Spleen (tissue), 11 donors: ENCODE measurements at regions not wholly inside any gene's neighbourhood (a gene's known extent, or its start where the extent isn't known, plus 50 kb on each side); places are given as distances from the start of the nearest gene placed in this dataset.
"Not testable (repeated sequence)": the region's sequence is repeated elsewhere in the genome, so short reads cannot be mapped to it uniquely, and the experiment has no call there.

ENCODE experiments used
- DNase-seq: peaks from one replicate; pipeline ENCODE4 v3.0.0-alpha.2; 2020
- H3K27ac ChIP-seq, 8 donors: fragments of 200-600 bp; sonication (generic) in 7 of 8; 1 replicate in 4 of 8; 2 replicates in 4 of 8; pipeline versions ENCODE4 v1.5.0 to v1.8.0; 2016 to 2021; ENCODE audit warnings: inconsistent platforms in 4 of 8, mild to moderate bottlenecking in 4 of 8, moderate library complexity in 1 of 8
- H3K27me3 ChIP-seq, 7 donors: fragments of 200-600 bp; sonication (generic) in 6 of 7; replicated peaks in 1 of 7; 1 replicate in 4 of 7; 2 replicates in 3 of 7; pipeline versions ENCODE4 v1.5.0 to v1.8.0; 2016 to 2021; ENCODE audit warnings: inconsistent platforms in 3 of 7, mild to moderate bottlenecking in 1 of 7
- H3K36me3 ChIP-seq, 6 donors: fragments of 200-600 bp; sonication (generic) in 5 of 6; 1 replicate in 4 of 6; 2 replicates in 2 of 6; pipeline versions ENCODE4 v1.5.0 to v1.8.0; 2016 to 2021; ENCODE audit warnings: inconsistent platforms in 2 of 6
- H3K4me1 ChIP-seq, 6 donors: fragments of 200-600 bp; sonication (generic) in 5 of 6; 1 replicate in 3 of 6; 2 replicates in 3 of 6; pipeline versions ENCODE4 v1.5.0 to v1.8.0; 2016 to 2021; ENCODE audit warnings: inconsistent platforms in 3 of 6
- H3K4me3 ChIP-seq, 8 donors: fragments of 200-600 bp; sonication (generic) in 7 of 8; 1 replicate in 4 of 8; 2 replicates in 4 of 8; pipeline versions ENCODE4 v1.5.0 to v1.8.0; 2016 to 2021; ENCODE audit warnings: inconsistent platforms in 4 of 8, mild to moderate bottlenecking in 4 of 8, moderate library complexity in 2 of 8
- H3K9me3 ChIP-seq, 8 donors: fragments of 200-600 bp; sonication (generic) in 7 of 8; 1 replicate in 4 of 8; 2 replicates in 4 of 8; pipeline versions ENCODE4 v1.5.0 to v1.8.0; 2016 to 2021; ENCODE audit warnings: inconsistent platforms in 4 of 8
- CTCF ChIP-seq, 11 experiments: fragments of 200-600 bp in 7 of 11; fragments of 450-650 bp in 4 of 11; sonication (generic) in 4 of 11; IDR thresholded peaks in 8 of 11; conservative IDR thresholded peaks in 3 of 11; 1 replicate in 7 of 11; 2 replicates in 4 of 11; pipeline versions ENCODE4 v1.4.0 to v1.8.0; 2016 to 2021; ENCODE audit warnings: antibody characterized with exemption in 11 of 11, inconsistent platforms in 4 of 11, mild to moderate bottlenecking in 1 of 11
- POLR2A ChIP-seq, 3 donors: fragments of 450-650 bp; IDR thresholded peaks; one replicate each; pipeline ENCODE4 v1.5.1; 2017; ENCODE audit warnings: antibody characterized with exemption in 3 of 3, mild to moderate bottlenecking in 1 of 3
- POLR2AphosphoS5 ChIP-seq, 3 donors: sonication (generic); formaldehyde crosslinking; IDR thresholded peaks; one replicate each; pipeline ENCODE4 v1.5.1; 2017; ENCODE audit warnings: antibody characterized with exemption in 3 of 3
- WGBS, 5 donors: extraction: QIAGEN DNeasy Blood & Tissue Kit in 3 of 5; methylation state at CpG; one replicate each; pipeline versions ENCODE4 v1.1.5 to v1.1.7; 2013 to 2018; 5-methylcytosine and 5-hydroxymethylcytosine counted together
- intact Hi-C: fragments of 100-400 bp; cut with DNase I; formaldehyde crosslinking; loops from one replicate; pipeline ENCODE4 v1.15.0; 2023; ENCODE audit warnings: low total_unique reads
- donor health status: healthy with polysubstance abuse.
- donor health status: DM: no; HTN: no; CAD: no; lungs with moderate emphysema.
- donor health status: DM: no; HTN: no; CAD: no.
- donor health status: Bipolar disorder and iron deficiency.
- donor health status: healthy.
- donor health status: DM: no; HTN: no; CAD: no.
- donor health status: DM: yes; HTN: yes; CAD: no.

DNA sequence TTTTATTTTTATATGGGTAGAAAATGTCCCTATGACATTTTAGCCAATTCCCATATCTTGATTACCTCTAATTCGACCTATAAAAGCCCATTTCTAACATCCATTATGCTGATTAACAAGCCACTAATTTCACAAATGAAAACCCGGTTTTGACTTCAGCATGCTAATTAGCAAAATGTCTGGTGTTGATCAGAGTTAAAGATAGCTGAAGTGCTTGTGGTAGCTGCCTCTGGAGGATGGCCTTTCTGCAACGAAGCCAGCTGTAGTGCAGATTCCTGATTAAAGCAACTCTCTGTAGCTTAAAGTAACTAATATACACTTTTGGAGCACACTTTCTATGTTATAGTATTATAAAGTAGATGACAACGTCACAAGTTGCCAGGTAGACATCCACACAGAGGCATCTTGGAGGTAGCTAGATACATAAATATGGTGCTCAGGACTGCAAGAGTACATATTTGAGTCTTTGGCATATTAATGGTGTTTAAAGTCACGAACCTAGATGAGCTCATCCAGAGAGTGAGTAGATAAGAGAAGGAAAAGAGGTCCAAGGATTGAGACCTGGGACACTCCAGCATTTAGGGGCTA is 239.5 kb downstream of the BRINP2 start:
- 63 to 80% (median 70%) methylated on average over 5 of the region's 5 CpGs for WGBS, 5 donors
- H3K36me3 ChIP-seq, result no peaks in the 10 kb centered on the region
- intact Hi-C loops, result no loop called here
- peaks cover 0 to 9% (median 2%) of the 10 kb centered on the region in 8 donors for H3K9me3 ChIP-seq
- no peak for DNase-seq
- no peak overlapping the region for H3K4me3 ChIP-seq
- H3K27ac ChIP-seq, result no peak overlapping the region
- H3K27me3 ChIP-seq, result no peaks in the 10 kb centered on the region
- no peaks in the 10 kb centered on the region for H3K4me1 ChIP-seq
- no peak for TF ChIP-seq POLR2AphosphoS5 (IDR thresholded peaks at IDR 0.05)
- TF ChIP-seq POLR2A (IDR thresholded peaks at IDR 0.05), result no peak
- TF ChIP-seq CTCF (IDR thresholded peaks at IDR 0.05 in 8 of 11, conservative IDR thresholded peaks at IDR 0.05 in 3 of 11), result no peak

- 85 to 87% (median 85%) methylated on average over 14 of the region's 14 CpGs for WGBS, 5 donors
- H3K4me1 ChIP-seq, result not testable (repeated sequence)
These were observed 235.6 kb downstream of the BRINP2 start for GRCh38 chr1:177406323-177406722.

GRCh38 chr1:177392336-177392735 is 221.6 kb downstream of the BRINP2 start:
- 78 to 90% (median 85%) methylated on average over 3 of the region's 3 CpGs for WGBS, 5 donors
- no peak overlapping the region for H3K27ac ChIP-seq
- intact Hi-C loops, result no loop called here

More at GRCh38 chr1:177406323-177406722, 235.6 kb downstream of the BRINP2 start:
- H3K4me3 ChIP-seq, intact Hi-C loops, H3K36me3 ChIP-seq, H3K27ac ChIP-seq, H3K9me3 ChIP-seq, H3K27me3 ChIP-seq, DNase-seq: not testable (repeated sequence)

GRCh38 chr1:177385760-177386698 is 215.3 kb downstream of the BRINP2 start:
- no peak for DNase-seq
- WGBS, 5 donors, result 66 to 73% (median 69%) methylated on average over 5 of the region's 5 CpGs
- no peaks in the 10 kb centered on the region for H3K36me3 ChIP-seq
- no peaks in the 10 kb centered on the region for H3K27me3 ChIP-seq
- no peak overlapping the region for H3K4me3 ChIP-seq
- no peaks in the 10 kb centered on the region for H3K4me1 ChIP-seq
- H3K9me3 ChIP-seq, result peaks cover 0 to 21% (median 0%) of the 10 kb centered on the region in 8 donors
- intact Hi-C loops, result no loop called here
- H3K27ac ChIP-seq, result peak overlapping the region in 2 of 8 donors; percentile 38 to 51
- TF ChIP-seq POLR2AphosphoS5 (IDR thresholded peaks at IDR 0.05) (peak in 2 of 3 donors; percentile 43 to 53), CTCF (IDR thresholded peaks at IDR 0.05 in 8 of 11, conservative IDR thresholded peaks at IDR 0.05 in 3 of 11) (no peak), POLR2A (IDR thresholded peaks at IDR 0.05) (no peak)

More at GRCh38 chr1:177392336-177392735, 221.6 kb downstream of the BRINP2 start:
- Histone ChIP-seq H3K36me3 (no peaks in the 10 kb centered on the region), H3K4me1 (no peaks in the 10 kb centered on the region), H3K9me3 (no peaks in the 10 kb centered on the region), H3K27me3 (no peaks in the 10 kb centered on the region), H3K4me3 (no peak overlapping the region)
- DNase-seq, result no peak
- TF ChIP-seq POLR2A (IDR thresholded peaks at IDR 0.05) (no peak), CTCF (IDR thresholded peaks at IDR 0.05 in 8 of 11, conservative IDR thresholded peaks at IDR 0.05 in 3 of 11) (no peak), POLR2AphosphoS5 (IDR thresholded peaks at IDR 0.05) (no peak)
